ENCODE measurements at regions not wholly inside any gene's neighbourhood (a gene's known extent, or its start where the extent isn't known, plus 50 kb on each side); places are given as distances from the start of the nearest gene placed in this dataset.

DNA sequence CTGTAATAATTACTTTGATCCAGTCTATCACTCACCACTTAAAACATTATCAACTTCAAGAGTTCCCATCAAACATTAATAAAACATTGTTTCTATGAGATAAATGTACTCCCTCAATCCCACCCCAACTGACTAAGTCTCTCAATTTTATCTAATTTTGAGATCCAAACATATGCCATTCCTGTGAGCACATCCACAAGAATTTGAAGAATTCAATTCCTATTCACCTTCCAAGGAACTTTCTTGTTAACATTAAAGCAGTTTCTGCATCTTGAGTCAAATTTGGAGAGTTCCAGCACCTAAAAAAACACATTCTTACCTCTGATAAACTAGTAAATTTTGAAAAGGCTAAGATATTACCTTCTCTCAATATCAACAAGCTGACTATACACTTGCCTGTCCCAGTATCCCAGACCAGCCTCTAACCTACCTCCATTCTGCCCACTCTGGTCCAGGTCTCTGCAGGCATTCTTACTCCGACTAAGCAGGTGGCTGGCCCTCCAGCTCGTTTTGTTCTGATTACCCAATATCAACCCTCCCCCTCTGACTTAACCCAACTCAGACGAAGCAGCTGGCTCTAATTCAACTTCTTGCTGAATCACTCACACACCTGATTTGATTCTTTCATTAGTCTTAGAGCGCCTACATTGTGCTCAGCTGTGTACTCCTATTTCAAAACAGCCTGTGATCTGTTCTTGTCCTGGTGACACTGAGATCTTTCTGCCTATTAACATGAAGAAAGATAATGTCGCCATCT is 275.2 kb downstream of the IPMK start:
- no peak for TF ChIP-seq EZH2phosphoT487 (IDR thresholded peaks at IDR 0.05; ENCODE audit: low read depth)
- TF ChIP-seq, protein P1, sequence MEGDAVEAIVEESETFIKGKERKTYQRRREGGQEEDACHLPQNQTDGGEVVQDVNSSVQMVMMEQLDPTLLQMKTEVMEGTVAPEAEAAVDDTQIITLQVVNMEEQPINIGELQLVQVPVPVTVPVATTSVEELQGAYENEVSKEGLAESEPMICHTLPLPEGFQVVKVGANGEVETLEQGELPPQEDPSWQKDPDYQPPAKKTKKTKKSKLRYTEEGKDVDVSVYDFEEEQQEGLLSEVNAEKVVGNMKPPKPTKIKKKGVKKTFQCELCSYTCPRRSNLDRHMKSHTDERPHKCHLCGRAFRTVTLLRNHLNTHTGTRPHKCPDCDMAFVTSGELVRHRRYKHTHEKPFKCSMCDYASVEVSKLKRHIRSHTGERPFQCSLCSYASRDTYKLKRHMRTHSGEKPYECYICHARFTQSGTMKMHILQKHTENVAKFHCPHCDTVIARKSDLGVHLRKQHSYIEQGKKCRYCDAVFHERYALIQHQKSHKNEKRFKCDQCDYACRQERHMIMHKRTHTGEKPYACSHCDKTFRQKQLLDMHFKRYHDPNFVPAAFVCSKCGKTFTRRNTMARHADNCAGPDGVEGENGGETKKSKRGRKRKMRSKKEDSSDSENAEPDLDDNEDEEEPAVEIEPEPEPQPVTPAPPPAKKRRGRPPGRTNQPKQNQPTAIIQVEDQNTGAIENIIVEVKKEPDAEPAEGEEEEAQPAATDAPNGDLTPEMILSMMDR (IDR thresholded peaks at IDR 0.05; ENCODE audit: low read depth, low read length), result no peak

Measured in OCI-LY3 (cell line).